ENCODE measurements at regions not wholly inside any gene's neighbourhood (a gene's known extent, or its start where the extent isn't known, plus 50 kb on each side); places are given as distances from the start of the nearest gene placed in this dataset.
"Not testable (repeated sequence)": the region's sequence is repeated elsewhere in the genome, so short reads cannot be mapped to it uniquely, and the experiment has no call there.

DNA sequence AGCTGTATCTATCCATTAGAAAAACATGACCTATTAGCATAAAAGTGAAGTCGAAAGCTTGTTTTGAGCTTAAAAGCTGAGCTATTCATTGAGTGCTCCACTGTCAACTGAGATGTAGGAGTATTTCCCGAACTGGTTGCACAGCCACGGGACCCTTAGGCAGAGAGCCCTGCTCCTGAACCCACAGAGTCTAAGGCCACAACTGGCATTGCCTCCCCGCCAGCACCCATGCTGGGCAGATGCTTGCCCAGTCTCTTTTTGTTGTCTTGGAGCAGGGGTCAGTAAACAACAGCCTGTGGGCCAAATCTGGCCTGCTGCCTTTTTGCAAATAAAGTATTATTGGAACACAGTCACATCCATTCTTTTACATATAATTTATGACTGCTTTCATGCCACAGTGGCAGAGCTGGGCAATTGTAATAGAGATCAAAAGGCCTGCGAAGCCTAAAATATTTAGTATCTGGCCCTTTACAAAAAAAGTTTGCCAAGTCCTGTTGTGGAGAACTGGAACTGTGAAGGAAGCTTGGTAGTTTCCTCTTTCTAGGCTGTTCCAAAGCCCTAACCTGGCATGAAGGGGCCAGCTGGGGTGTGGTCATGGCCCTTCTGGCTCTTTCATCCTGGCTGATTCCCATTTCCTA, 58.4 kb upstream of the WAPL start:
- no peak for ATAC-seq
- DNase-seq, result no peak

GRCh38 chr10:86580521-86580891, 58.9 kb upstream of the WAPL start:
- DNase-seq (no peak), ATAC-seq (no peak)

GRCh38 chr10:86583983-86584382, 62.4 kb upstream of the WAPL start:
- DNase-seq, result peak; percentile 18
- peak; percentile 33 for ATAC-seq

- ATAC-seq (peak; percentile 94), DNase-seq (peak; percentile 81)
Observed at GRCh38 chr10:86585037-86585929, 63.7 kb upstream of the WAPL start.

DNA sequence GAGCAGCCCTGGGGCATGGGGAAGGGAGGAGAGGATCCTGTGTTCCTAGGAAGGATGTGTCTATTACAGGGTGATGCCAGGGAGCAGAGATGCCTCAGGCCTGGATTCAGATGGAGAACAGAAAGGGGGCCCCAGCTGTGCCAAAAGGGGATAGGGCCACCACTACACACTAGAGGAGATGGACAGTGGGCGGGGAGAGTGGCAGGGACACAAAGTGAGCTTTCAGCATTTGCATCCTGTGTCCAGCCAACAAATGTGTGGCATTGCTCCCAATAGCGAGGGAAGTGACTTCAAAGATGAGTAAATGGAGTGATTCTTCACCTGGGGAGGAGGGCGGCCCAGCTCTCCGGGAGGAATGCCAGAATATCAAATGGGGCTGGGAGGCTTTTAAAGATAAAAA, 64.9 kb upstream of the WAPL start:
- DNase-seq (no peak), ATAC-seq (no peak)

DNA sequence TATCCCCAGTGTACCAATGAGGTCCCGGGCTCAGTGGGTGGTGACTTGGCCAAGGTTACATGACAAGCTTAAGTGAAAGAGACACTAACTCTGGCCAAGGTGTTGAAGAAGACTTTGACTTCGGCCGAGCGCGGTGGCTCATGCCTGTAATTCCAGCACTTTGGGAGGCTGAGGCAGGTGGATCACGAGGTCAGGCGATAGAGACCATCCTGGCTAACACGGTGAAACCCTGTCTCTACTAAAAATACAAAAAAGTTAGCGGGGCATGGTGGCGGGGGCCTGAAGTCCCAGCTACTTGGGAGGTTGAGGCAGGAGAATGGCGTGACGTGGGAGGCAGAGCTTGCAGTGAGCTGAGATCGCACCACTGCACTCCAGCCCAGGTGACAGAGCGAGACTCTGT, 65.6 kb upstream of the OPN4 start:
- not testable (repeated sequence) for DNase-seq, ATAC-seq

GRCh38 chr10:86591436-86591835, 62.9 kb upstream of the OPN4 start:
- no peak for DNase-seq
- no peak for ATAC-seq

DNA sequence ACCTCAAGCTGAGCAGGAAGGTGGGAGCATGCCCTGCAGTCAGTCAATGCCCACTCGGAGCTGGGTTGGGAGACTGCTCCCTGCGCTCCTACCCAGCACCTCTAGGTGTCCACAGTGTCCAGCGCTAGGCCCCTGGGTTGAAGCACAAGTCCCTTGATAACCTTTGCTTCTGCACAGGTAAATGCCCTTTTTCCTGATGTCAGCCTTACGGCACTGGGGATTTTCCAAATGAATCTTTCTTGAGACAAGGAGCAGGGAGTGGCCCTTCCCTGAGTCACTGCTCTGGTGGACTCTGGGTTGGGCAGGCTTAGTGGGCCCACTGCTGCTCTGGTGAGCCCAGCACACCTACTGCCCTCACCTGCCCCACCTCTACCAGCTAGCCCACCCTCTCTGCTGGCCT, 61.9 kb upstream of the OPN4 start:
- no peak for DNase-seq
- ATAC-seq, result no peak

GRCh38 chr10:86594535-86594934, 59.8 kb upstream of the OPN4 start:
- ATAC-seq, result no peak
- DNase-seq, result no peak

GRCh38 chr10:86595496-86595895, 58.9 kb upstream of the OPN4 start:
- DNase-seq, result no peak

DNA sequence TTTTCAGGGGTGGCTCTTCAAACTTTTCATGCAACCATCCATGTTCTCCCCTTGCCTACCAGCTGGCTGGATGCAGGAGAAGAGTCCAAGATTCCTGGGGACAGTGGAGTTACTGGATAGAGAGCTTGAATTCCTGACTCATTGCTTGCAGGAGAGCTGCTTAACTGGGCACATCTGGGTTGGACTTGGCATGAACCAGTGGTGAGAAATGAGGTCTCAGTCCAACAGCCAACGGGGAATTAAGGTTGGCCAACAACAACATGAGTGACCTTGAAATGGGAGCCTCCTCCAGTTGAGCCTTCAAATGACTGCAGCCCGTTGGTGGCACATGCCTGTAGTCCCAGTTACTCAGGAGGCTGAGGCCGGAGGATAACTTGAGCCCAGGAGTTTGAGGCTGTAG, 58.1 kb upstream of the OPN4 start:
- ATAC-seq (no peak), DNase-seq (no peak)

More at GRCh38 chr10:86595496-86595895, 58.9 kb upstream of the OPN4 start:
- ATAC-seq, result no peak

GRCh38 chr10:86597306-86597705, 57.0 kb upstream of the OPN4 start:
- ATAC-seq, result no peak
- no peak for DNase-seq

DNA sequence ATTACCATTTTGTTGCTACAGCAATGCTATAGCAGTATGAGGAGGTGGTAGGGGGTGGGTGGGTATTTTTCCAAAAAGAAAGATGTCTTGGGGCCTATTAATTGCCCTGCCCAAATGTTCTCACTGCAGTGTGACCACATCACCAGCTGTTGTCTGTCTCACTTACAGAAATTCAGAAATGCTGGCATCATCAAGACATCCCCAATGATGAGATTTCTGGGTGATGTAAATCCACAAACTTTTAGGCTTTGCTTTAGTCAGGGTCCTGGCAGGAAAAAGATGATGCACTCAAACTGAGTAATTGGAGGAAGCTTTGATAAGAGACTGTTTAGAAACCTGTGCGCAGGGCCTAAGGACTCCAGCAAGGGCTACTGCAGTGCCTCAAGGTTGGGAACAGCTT, 56.2 kb upstream of the OPN4 start:
- ATAC-seq (no peak), DNase-seq (no peak)

- ATAC-seq, result no peak
- no peak for DNase-seq
Observed at GRCh38 chr10:86599041-86599440, 55.3 kb upstream of the OPN4 start.

GRCh38 chr10:86599729-86600128, 54.6 kb upstream of the OPN4 start:
- DNase-seq (no peak), ATAC-seq (no peak)

DNA sequence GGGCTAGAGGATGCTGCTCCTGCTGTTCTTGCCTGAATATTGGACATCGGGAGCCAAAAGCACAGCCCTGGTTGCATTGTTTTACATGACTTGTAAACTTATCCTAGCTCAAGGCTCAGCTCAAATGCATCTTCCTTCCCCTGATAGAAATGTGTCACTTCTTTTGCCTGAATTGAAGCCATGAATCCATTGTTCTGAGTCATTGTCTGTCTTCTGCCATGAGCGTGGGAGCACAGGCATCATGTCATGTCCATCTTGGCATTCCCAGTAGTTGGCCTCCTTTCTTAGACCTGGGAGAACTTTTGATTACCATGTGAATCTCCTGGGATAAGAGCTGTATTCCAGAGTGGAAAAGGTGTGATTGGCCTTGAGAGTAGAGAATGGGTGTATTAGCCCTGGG, 54.1 kb upstream of the OPN4 start:
- ATAC-seq (no peak), DNase-seq (no peak)

DNA sequence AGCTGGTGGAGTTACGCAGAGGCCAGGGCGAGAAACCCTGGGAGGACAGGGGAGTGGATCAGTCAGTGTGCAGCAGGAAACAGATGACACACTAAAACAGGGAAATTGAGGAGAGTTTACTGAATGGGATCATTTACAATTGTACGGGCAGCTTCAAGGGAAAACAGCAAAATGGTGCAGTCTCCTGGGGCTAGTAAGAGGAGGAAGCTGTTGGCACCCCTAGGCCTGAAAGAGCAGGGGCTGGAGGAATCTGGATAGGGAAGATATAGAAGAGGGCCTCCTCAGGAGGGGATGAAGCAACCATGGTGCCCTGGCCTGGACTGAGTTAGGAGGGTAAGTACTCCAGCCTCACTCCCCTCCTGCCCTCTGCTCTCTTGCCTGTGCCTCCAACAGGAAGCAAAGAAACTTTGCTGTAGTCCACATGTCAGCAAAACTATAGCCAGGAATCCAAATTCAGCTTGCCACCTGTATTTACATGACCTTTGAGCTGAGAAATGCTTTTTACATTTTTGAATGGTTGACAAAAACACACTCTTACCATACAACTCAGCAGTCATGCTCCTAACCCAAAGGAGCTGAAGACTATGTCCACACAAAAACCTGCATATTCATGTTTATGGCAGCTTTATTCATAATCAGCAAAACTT, 52.3 kb upstream of the OPN4 start:
- DNase-seq (no peak), ATAC-seq (no peak)

DNA sequence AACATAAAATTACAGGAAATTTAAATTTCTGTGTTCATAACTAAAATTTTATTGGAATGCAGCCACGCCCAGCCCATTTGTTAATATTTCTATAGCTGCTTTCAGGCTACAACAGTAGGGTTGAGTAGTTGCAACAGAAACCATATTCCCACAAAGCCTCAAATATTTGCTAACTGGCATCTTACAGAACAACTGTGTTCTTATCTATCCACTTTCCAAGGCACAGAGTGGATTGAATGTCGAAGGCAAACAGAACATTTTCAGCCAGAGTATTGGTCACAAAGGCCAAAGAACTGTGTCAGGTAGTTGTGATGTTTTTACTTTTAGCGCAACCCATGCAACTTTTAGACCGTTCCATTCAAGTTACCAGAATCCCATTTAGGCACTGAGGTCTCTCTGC, 51.1 kb upstream of the OPN4 start:
- no peak for DNase-seq
- no peak for ATAC-seq

All from stimulated activated naive CD8-positive, alpha-beta T cell treated with anti-CD3 and anti-CD28 coated beads, Interleukin-15, Interleukin-2, amounts not matched to agents 100 U/mL and 50 U/mL, for 24 hours (primary cell).